H9 (cell line): ENCODE measurements at regions not wholly inside any gene's neighbourhood (a gene's known extent, or its start where the extent isn't known, plus 50 kb on each side); places are given as distances from the start of the nearest gene placed in this dataset.

Source experiments
- DNase-seq: peaks from one replicate; pipeline ENCODE4 v3.0.0-alpha.2; 2017
- H2AFZ ChIP-seq: one replicate; pipeline ENCODE4 v1.6.1; 2013; ENCODE audit warnings: mild to moderate bottlenecking, low read length, control low read depth, moderate library complexity
- H2AK5ac ChIP-seq: 2 replicates; pipeline ENCODE4 v1.6.1; 2013; ENCODE audit warnings: low read length, control low read depth, mixed read lengths; ENCODE audit not compliant: insufficient read length
- H2BK120ac ChIP-seq: one replicate; pipeline ENCODE4 v1.6.1; 2013; ENCODE audit warnings: low read depth, mild to moderate bottlenecking, low read length, control low read depth, inconsistent platforms; ENCODE audit not compliant: poor library complexity, severe bottlenecking
- H2BK12ac ChIP-seq: 2 replicates; pipeline ENCODE4 v1.6.1; 2013; ENCODE audit warnings: low read length, control low read depth, mixed read lengths, low read depth; ENCODE audit not compliant: insufficient read length
- H2BK15ac ChIP-seq: 2 replicates; pipeline ENCODE4 v1.6.1; 2013; ENCODE audit warnings: low read depth, low read length, control low read depth
- H2BK20ac ChIP-seq: one replicate; pipeline ENCODE4 v1.6.1; 2013; ENCODE audit warnings: low read depth, mild to moderate bottlenecking, low read length, control low read depth, inconsistent platforms; ENCODE audit not compliant: poor library complexity, severe bottlenecking
- H2BK5ac ChIP-seq: 2 replicates; pipeline ENCODE4 v1.6.1; 2013; ENCODE audit warnings: low read length, control low read depth, mixed read lengths; ENCODE audit not compliant: insufficient read length
- H3K14ac ChIP-seq: 2 replicates; pipeline ENCODE4 v1.6.1; 2013; ENCODE audit warnings: low read length, control low read depth; ENCODE audit not compliant: insufficient read depth
- H3K18ac ChIP-seq: 2 replicates; pipeline ENCODE4 v1.6.1; 2013; ENCODE audit warnings: low read depth, mild to moderate bottlenecking, mixed read lengths, low read length, control low read depth; ENCODE audit not compliant: insufficient read length
- H3K23ac ChIP-seq: 2 replicates; pipeline ENCODE4 v1.6.1; 2013; ENCODE audit warnings: low read length, control low read depth, mixed read lengths, low read depth; ENCODE audit not compliant: insufficient read length
- H3K23me2 ChIP-seq: 2 replicates; pipeline ENCODE4 v1.6.1; 2013; ENCODE audit warnings: low read depth, mild to moderate bottlenecking, mixed read lengths, low read length, control low read depth; ENCODE audit not compliant: insufficient read length, poor library complexity, severe bottlenecking
- H3K27ac ChIP-seq: 2 replicates; pipeline ENCODE4 v1.5.1; 2013; ENCODE audit warnings: low read length, control low read depth, mixed read lengths, low read depth; ENCODE audit not compliant: insufficient read length
- H3K27me3 ChIP-seq: 2 replicates; pipeline ENCODE4 v1.6.1; 2013; ENCODE audit warnings: low read length, control low read depth, inconsistent platforms; ENCODE audit not compliant: insufficient read depth
- H3K4ac ChIP-seq: 2 replicates; pipeline ENCODE4 v1.6.1; 2013; ENCODE audit warnings: low read depth, mild to moderate bottlenecking, control low read depth, inconsistent platforms, low read length, moderate library complexity
- H3K4me1 ChIP-seq: 2 replicates; pipeline ENCODE4 v1.6.1; 2013; ENCODE audit warnings: low read length, control low read depth, inconsistent platforms; ENCODE audit not compliant: insufficient read depth
- H3K4me2 ChIP-seq: 2 replicates; pipeline ENCODE4 v1.6.1; 2013; ENCODE audit warnings: low read length, control low read depth, mixed read lengths; ENCODE audit not compliant: insufficient read length, insufficient read depth
- H3K56ac ChIP-seq: 2 replicates; pipeline ENCODE4 v1.6.1; 2013; ENCODE audit warnings: low read depth, mild to moderate bottlenecking, mixed read lengths, low read length, control low read depth; ENCODE audit not compliant: insufficient read length
- H3K79me1 ChIP-seq: 2 replicates; pipeline ENCODE4 v1.6.1; 2013; ENCODE audit warnings: low read depth, mild to moderate bottlenecking, moderate library complexity, low read length, control low read depth, inconsistent platforms; ENCODE audit not compliant: insufficient read depth, poor library complexity, severe bottlenecking
- H3K79me2 ChIP-seq: 2 replicates; pipeline ENCODE4 v1.6.1; 2013; ENCODE audit warnings: low read length, control low read depth, inconsistent platforms; ENCODE audit not compliant: insufficient read depth
- H3K9ac ChIP-seq: 2 replicates; pipeline ENCODE4 v1.6.1; 2013; ENCODE audit warnings: low read length, control low read depth, mixed read lengths; ENCODE audit not compliant: insufficient read length; ENCODE audit errors: extremely low read depth
- H3K9me3 ChIP-seq: one replicate; pipeline ENCODE4 v1.6.1; 2013; ENCODE audit warnings: low read depth, low read length, inconsistent platforms; ENCODE audit not compliant: control insufficient read depth
- H3T11ph ChIP-seq: one replicate; pipeline ENCODE4 v1.6.1; 2013; ENCODE audit warnings: mild to moderate bottlenecking, low read length, control low read depth, inconsistent platforms
- H4K20me1 ChIP-seq: one replicate; pipeline ENCODE4 v1.6.1; 2013; ENCODE audit not compliant: control insufficient read depth, insufficient read length, insufficient read depth
- H4K5ac ChIP-seq: 2 replicates; pipeline ENCODE4 v1.6.1; 2013; ENCODE audit warnings: low read depth, mild to moderate bottlenecking, mixed read lengths, low read length, control low read depth; ENCODE audit not compliant: insufficient read length
- H4K8ac ChIP-seq: replicated peaks from 2 replicates; pipeline ENCODE4 v1.6.1; 2013; ENCODE audit warnings: low read length, control low read depth, mixed read lengths, low read depth; ENCODE audit not compliant: insufficient read length
- H4K91ac ChIP-seq: 2 replicates; pipeline ENCODE4 v1.6.1; 2013; ENCODE audit warnings: low read depth, mild to moderate bottlenecking, moderate library complexity, mixed read lengths, low read length, control low read depth; ENCODE audit not compliant: insufficient read length
- H3K27ac Mint-ChIP-seq, 3 experiments: 2 replicates in 2 of 3; 3 replicates in 1 of 3; pipeline ENCODE4 v1.8.0; 2020 to 2021; ENCODE audit warnings: mixed read lengths in 3 of 3, mild to moderate bottlenecking in 1 of 3, moderate library complexity in 1 of 3
- H3K27me3 Mint-ChIP-seq: 2 replicates; pipeline ENCODE4 v1.8.0; 2021; ENCODE audit warnings: low read depth, mild to moderate bottlenecking, moderate library complexity, mixed read lengths
- H3K36me3 Mint-ChIP-seq, 3 experiments: 2 replicates in 2 of 3; 3 replicates in 1 of 3; pipeline ENCODE4 v1.8.0; 2020 to 2021; ENCODE audit warnings: low read depth in 3 of 3, mixed read lengths in 3 of 3; ENCODE audit not compliant: insufficient read depth in 1 of 3
- H3K4me1 Mint-ChIP-seq, 2 experiments: 2 replicates each; pipeline ENCODE4 v1.8.0; 2020; ENCODE audit warnings: mixed read lengths in 2 of 2
- H3K4me3 Mint-ChIP-seq, 2 experiments: 2 replicates in 1 of 2; 3 replicates in 1 of 2; pipeline ENCODE4 v1.8.0; 2020 to 2021; ENCODE audit warnings: mild to moderate bottlenecking in 2 of 2, mixed read lengths in 2 of 2, moderate library complexity in 1 of 2
- H3K9me3 Mint-ChIP-seq, 2 experiments: 2 replicates in 1 of 2; 3 replicates in 1 of 2; pipeline ENCODE4 v1.8.0; 2020; ENCODE audit warnings: mild to moderate bottlenecking in 2 of 2, mixed read lengths in 2 of 2, moderate library complexity in 1 of 2
- WGBS: extraction: QIAGEN DNeasy Blood & Tissue Kit; methylation state at CpG from one replicate; pipeline ENCODE4 v1.1.7; 2013; ENCODE audit warnings: missing lambda C conversion rate, low lambda C conversion rate, mixed read lengths; ENCODE audit not compliant: insufficient read length; ENCODE audit errors: extremely low coverage; 5-methylcytosine and 5-hydroxymethylcytosine counted together
- TF ChIP-seq, protein P1 (sequence below): fragments of 200-600 bp; sonication (generic); conservative IDR thresholded peaks from 3 replicates; pipeline ENCODE4 v1.8.0; 2021; ENCODE audit warnings: antibody characterized with exemption, mild to moderate bottlenecking

- Histone ChIP-seq H3K18ac (no peak overlapping the region), H2BK20ac (no peak overlapping the region), H3K23me2 (no peaks in the 10 kb centered on the region), H3K27ac (no peak overlapping the region), H2AFZ (peak overlapping the region; percentile 56), H3K14ac (no peak overlapping the region), H3K56ac (no peak overlapping the region), H4K91ac (no peak overlapping the region), H2BK120ac (no peak overlapping the region), H3K79me1 (no peaks in the 10 kb centered on the region), H3K4me1 (no peaks in the 10 kb centered on the region), H2BK12ac (no peak overlapping the region), H3K23ac (no peak overlapping the region), H4K5ac (no peak overlapping the region), H3K4me2 (no peak overlapping the region), H2BK15ac (no peak overlapping the region), H2AK5ac (no peak overlapping the region), H3K27me3 (no peaks in the 10 kb centered on the region), H3K79me2 (no peaks in the 10 kb centered on the region), H3K4ac (no peak overlapping the region), H3T11ph (no peak overlapping the region), H4K8ac (no peak overlapping the region), H2BK5ac (no peak overlapping the region), H3K9ac (no peak overlapping the region), H3K9me3 (no peaks in the 10 kb centered on the region), H4K20me1 (no peaks in the 10 kb centered on the region)
- H3K27me3 Mint-ChIP-seq = no peaks in the 10 kb centered on the region
- no peak for DNase-seq
- H3K36me3 Mint-ChIP-seq = peaks cover 0 to 11% (median 2%) of the 10 kb centered on the region in 3 experiments; a peak in 4 of 7 replicates
- peaks cover 2% of the 10 kb centered on the region in 2 experiments; a peak in 2 of 5 replicates for H3K9me3 Mint-ChIP-seq
- H3K27ac Mint-ChIP-seq = peak overlapping the region in 1 of 3 experiments; percentile 14; a peak in 1 of 7 replicates
- TF ChIP-seq, protein P1, sequence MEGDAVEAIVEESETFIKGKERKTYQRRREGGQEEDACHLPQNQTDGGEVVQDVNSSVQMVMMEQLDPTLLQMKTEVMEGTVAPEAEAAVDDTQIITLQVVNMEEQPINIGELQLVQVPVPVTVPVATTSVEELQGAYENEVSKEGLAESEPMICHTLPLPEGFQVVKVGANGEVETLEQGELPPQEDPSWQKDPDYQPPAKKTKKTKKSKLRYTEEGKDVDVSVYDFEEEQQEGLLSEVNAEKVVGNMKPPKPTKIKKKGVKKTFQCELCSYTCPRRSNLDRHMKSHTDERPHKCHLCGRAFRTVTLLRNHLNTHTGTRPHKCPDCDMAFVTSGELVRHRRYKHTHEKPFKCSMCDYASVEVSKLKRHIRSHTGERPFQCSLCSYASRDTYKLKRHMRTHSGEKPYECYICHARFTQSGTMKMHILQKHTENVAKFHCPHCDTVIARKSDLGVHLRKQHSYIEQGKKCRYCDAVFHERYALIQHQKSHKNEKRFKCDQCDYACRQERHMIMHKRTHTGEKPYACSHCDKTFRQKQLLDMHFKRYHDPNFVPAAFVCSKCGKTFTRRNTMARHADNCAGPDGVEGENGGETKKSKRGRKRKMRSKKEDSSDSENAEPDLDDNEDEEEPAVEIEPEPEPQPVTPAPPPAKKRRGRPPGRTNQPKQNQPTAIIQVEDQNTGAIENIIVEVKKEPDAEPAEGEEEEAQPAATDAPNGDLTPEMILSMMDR = no peak
- no CpG with 5 or more reads among the region's 7 CpGs for WGBS
- peaks cover 22 to 28% of the 10 kb centered on the region in 2 experiments for H3K4me1 Mint-ChIP-seq
- H3K4me3 Mint-ChIP-seq = no peak overlapping the region
Measured at GRCh38 chr6:139917951-139918630, 543.6 kb upstream of the CITED2 start.
